DOHH2 (cell line): ENCODE measurements at regions not wholly inside any gene's neighbourhood (a gene's known extent, or its start where the extent isn't known, plus 50 kb on each side); places are given as distances from the start of the nearest gene placed in this dataset.

Experiments used
- EZH2phosphoT487 ChIP-seq: fragments of 200-600 bp; sonication (generic); IDR thresholded peaks from 2 replicates; pipeline ENCODE4 v1.6.1; 2017; ENCODE audit warnings: borderline replicate concordance, mild to moderate bottlenecking, antibody characterized with exemption, low read length, moderate library complexity, mixed read lengths
- TF ChIP-seq, protein P1 (sequence below): fragments of 200-600 bp; sonication (generic); IDR thresholded peaks from one replicate; pipeline ENCODE4 v1.5.1; 2014; ENCODE audit warnings: antibody characterized with exemption, mild to moderate bottlenecking, low read depth, low read length; ENCODE audit not compliant: poor library complexity, severe bottlenecking

DNA sequence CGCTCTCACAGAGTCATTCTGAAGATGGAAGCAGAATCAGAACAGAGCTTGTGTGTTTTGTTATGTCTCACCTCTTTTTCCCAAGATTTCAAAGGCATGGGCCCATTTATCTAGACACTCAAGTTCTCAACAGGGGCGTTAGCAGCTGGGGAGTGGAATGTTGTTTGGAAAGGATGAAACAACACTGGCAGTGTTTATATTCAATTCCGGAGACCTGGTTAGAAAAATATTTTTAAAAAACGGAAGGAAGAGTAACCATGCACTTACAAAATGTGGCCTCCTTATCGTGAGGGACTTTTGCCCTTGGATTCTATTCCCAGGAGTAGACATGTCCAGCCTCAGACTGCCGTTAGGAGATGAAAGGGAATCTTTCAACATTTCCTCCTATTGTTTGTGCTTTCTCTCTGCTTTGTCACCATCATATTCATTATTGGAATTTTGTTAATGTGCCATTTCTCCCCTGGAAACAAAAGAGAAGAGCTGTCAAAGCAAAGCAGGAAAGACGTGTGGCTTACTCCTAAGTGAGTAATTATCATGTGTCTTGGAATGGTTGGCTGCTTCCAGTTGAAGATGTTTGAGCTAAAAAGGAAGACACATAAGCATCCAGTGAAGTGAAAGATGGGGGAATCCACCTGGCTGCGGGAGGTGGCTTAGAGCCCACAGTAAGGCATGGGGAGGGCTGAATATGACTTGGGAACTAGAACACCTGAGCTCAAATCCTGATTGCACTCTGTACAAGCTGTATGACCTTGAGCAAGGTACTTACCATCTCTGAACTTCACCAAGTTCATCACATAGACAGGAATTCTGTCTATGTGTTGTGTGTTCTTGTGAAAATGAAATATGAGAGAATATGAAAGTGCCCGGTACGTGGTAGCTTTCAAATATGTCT is 71.7 kb upstream of the JUN start:
- TF ChIP-seq, protein P1, sequence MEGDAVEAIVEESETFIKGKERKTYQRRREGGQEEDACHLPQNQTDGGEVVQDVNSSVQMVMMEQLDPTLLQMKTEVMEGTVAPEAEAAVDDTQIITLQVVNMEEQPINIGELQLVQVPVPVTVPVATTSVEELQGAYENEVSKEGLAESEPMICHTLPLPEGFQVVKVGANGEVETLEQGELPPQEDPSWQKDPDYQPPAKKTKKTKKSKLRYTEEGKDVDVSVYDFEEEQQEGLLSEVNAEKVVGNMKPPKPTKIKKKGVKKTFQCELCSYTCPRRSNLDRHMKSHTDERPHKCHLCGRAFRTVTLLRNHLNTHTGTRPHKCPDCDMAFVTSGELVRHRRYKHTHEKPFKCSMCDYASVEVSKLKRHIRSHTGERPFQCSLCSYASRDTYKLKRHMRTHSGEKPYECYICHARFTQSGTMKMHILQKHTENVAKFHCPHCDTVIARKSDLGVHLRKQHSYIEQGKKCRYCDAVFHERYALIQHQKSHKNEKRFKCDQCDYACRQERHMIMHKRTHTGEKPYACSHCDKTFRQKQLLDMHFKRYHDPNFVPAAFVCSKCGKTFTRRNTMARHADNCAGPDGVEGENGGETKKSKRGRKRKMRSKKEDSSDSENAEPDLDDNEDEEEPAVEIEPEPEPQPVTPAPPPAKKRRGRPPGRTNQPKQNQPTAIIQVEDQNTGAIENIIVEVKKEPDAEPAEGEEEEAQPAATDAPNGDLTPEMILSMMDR, result no peak
- TF ChIP-seq EZH2phosphoT487, result no peak
